ENCODE measurements at regions not wholly inside any gene's neighbourhood (a gene's known extent, or its start where the extent isn't known, plus 50 kb on each side); places are given as distances from the start of the nearest gene placed in this dataset.
"Not testable (repeated sequence)": the region's sequence is repeated elsewhere in the genome, so short reads cannot be mapped to it uniquely, and the experiment has no call there.

GRCh38 chrX:55142206-55142918 is 53.5 kb downstream of the PAGE2 start:
- no peak for DNase-seq

- no peak for DNase-seq
Measured at GRCh38 chrX:55142919-55143310, 54.1 kb downstream of the PAGE2 start.

GRCh38 chrX:55143621-55144020 is 54.8 kb downstream of the PAGE2 start:
- DNase-seq, result no peak

GRCh38 chrX:55144697-55145096 is 55.9 kb downstream of the PAGE2 start:
- DNase-seq, result no peak

- no peak for DNase-seq
Measured at GRCh38 chrX:55149242-55149641, 60.4 kb downstream of the PAGE2 start.

- DNase-seq, result no peak
Measured at GRCh38 chrX:55151199-55151598, 62.4 kb downstream of the PAGE2 start.

- DNase-seq, result no peak
Measured at GRCh38 chrX:55159551-55159950, 60.6 kb upstream of the PAGE5 start.

- peak; percentile 87 for DNase-seq
Measured at GRCh38 chrX:55160685-55161552, 59.2 kb upstream of the PAGE5 start.

GRCh38 chrX:55161581-55161980 is 58.6 kb upstream of the PAGE5 start:
- DNase-seq, result no peak

- no peak for DNase-seq
Measured at GRCh38 chrX:55163171-55163570, 57.0 kb upstream of the PAGE5 start.

GRCh38 chrX:55165026-55165425 is 55.1 kb upstream of the PAGE5 start:
- not testable (repeated sequence) for DNase-seq

GRCh38 chrX:55167124-55167803 is 52.9 kb upstream of the PAGE5 start:
- no peak for DNase-seq

GRCh38 chrX:55167901-55168300 is 52.2 kb upstream of the PAGE5 start:
- no peak for DNase-seq

- no peak for DNase-seq
Measured at GRCh38 chrX:55169782-55170181, 50.4 kb upstream of the PAGE5 start.
